GM18502 (cell line): ENCODE measurements at regions not wholly inside any gene's neighbourhood (a gene's known extent, or its start where the extent isn't known, plus 50 kb on each side); places are given as distances from the start of the nearest gene placed in this dataset.

Experiments used
- ATAC-seq: cut with Tn5 transposase; IDR thresholded peaks from one replicate; pipeline ENCODE4 v1.9.1; 2021; ENCODE audit warnings: mild to moderate bottlenecking; ENCODE audit not compliant: unreplicated experiment, poor library complexity

DNA sequence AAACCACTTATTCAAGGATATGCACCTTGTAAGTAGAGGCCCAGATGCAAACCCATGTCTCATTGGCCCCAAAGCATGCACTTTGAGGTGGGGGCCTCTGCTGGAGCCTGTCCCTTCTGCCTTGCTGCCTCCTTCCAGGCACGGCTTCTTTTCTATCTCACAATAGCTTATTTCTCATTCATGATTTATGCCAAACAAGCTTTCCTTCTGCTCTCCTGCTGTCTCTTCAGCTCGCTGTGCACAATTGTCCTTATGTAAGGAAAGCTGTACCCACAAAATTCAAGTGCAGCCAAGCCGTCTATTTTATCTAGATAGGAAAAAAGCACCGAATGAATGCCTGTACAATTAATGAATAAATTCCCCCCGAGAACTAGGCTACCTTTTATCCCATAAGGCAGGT is 124.8 kb upstream of the PACRGL start:
- no peak for ATAC-seq

GRCh38 chr4:20576861-20577260 is 123.4 kb upstream of the PACRGL start:
- no peak for ATAC-seq

GRCh38 chr4:20577702-20578101 is 122.6 kb upstream of the PACRGL start:
- no peak for ATAC-seq

- ATAC-seq = no peak
These were observed 119.4 kb upstream of the PACRGL start for GRCh38 chr4:20580907-20581306.

- no peak for ATAC-seq
These were observed 110.8 kb upstream of the PACRGL start for GRCh38 chr4:20589436-20589835.

- ATAC-seq = no peak
These were observed 109.4 kb upstream of the PACRGL start for GRCh38 chr4:20590849-20591248.

DNA sequence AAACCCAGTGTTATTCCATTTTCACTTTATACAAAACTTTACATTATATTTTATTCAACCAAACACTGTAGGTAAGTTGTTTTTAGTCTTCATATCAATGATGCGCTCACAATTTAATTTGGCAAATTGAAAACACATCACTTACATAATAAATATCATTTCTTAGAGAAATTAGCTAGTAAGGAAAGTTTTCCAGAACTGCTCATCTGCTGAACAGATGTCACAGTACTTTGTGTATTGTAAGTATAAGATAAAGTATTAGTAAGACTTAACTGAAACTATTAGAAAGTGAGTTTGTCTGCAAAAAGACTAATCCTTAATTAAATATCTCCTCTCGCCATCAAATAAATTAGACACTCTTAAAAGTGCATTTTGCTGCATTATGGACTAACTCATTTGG is 108.7 kb upstream of the PACRGL start:
- no peak for ATAC-seq

DNA sequence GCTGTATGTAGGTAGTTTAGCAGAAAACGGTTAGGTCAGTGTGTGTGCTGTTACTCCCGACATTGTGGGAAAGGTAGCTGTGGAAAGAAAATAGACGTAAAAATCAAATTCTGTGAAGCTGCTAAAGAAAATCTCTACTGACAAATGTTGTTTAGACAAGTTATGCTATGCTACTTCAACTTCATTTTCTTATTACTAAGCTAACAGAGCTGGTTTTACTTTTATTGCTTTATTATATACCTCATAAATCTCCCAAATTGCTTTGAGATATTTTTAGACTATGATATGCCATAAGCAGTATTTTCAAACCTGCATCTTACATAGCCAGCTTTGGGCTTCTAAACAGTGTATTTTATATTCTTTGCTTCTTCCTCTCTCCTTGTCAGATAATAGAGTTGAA is 108.2 kb upstream of the PACRGL start:
- ATAC-seq = no peak

DNA sequence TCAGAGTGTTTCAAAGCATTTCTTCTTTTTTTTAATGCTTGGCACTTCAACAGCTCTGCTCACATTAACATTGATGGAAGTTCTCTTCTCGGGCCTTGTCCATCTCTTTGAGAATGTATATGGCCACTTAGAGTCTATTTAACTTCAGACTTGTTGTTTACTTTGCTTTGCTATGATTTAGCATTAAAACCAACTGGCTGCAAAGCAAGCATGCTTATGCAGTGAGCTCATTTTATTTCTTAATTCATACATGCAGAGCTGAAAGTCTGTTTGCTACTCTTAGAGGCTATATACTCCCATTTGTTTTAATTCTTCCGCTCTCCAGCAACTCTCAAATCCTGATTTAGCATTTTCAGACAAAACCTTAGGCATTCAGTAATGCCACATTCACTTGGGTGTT is 107.6 kb upstream of the PACRGL start:
- ATAC-seq = no peak

DNA sequence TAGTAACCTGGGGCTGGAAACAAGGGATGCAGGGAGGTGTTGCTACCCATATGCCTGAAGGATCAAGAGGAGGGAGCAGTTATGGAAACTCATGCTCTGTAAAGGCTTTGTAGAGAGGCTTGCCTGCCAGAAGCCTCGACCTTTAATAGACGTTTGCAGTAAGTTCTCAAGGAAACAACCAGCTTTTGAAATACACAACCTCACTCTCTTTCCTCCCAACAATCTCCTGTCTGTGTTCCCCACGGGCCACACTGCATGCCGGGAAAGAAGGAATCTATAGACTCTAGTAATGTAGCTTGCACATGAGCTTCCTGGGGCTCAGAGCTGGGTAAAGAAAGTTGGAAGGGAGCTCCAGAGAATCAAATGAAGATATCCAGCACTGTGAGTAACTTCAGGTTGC is 101.6 kb upstream of the PACRGL start:
- ATAC-seq = no peak

DNA sequence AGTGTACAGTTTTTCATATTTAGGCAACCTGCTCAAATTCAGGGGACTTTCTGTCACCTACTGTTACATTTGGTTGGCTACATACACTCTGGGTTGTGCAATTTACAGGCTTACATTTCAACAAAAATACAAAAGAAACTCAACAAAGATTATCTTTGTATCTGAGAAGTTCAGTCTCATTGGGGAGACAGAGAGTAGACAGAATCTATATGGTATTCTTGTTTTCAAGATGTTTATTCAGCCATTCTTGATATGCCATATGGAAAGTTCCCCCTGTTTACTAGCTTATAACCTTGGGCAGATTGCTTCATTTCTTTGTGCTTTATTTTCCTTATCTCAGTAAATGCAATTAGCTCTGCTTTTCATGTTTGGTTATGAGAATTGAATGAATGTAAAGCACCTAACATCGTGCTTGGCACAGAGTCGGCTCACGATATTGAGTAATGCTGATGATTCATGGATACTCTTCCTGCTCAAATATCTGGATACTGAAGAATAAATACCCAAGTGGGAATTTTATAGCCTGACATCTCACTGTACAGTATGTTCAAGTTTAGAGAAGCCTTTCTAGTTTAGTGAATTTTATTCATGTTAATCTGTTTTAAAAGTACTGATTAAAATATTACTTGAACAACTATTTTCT is 96.5 kb upstream of the PACRGL start:
- ATAC-seq = no peak

- no peak for ATAC-seq
These were observed 87.9 kb upstream of the PACRGL start for GRCh38 chr4:20612313-20612712.

DNA sequence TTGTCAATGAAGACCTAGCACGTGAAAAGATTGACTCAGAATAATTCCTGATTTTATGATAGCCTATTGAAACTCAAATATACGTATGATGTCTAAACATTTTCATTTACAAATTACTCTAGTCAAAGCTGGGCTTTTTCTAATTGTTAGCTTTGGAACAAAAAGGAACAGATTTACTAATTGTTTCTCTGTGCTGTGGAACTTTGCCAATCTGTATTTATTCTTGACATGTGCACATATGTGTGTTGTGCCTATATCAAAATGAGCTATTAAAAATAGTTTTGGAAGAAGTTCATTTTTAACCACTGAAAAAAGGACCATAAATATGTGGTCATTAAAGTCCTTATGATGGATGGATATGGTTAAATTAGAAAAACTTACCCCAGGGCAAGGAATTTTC is 85.4 kb upstream of the PACRGL start:
- ATAC-seq = no peak

GRCh38 chr4:20615486-20616260 is 84.6 kb upstream of the PACRGL start:
- no peak for ATAC-seq

GRCh38 chr4:20616313-20616712 is 83.9 kb upstream of the PACRGL start:
- no peak for ATAC-seq

DNA sequence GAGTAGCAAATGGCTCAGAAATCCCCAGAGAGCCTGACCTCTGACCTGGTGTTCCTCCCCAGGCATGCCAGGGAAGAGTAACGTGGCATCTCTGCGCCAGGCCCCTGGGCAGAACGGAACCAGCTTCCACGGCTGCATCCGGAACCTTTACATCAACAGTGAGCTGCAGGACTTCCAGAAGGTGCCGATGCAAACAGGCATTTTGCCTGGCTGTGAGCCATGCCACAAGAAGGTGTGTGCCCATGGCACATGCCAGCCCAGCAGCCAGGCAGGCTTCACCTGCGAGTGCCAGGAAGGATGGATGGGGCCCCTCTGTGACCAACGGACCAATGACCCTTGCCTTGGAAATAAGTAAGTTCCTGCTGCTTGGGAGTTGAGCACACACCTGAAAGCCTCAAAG is 83.4 kb upstream of the PACRGL start:
- ATAC-seq = no peak

DNA sequence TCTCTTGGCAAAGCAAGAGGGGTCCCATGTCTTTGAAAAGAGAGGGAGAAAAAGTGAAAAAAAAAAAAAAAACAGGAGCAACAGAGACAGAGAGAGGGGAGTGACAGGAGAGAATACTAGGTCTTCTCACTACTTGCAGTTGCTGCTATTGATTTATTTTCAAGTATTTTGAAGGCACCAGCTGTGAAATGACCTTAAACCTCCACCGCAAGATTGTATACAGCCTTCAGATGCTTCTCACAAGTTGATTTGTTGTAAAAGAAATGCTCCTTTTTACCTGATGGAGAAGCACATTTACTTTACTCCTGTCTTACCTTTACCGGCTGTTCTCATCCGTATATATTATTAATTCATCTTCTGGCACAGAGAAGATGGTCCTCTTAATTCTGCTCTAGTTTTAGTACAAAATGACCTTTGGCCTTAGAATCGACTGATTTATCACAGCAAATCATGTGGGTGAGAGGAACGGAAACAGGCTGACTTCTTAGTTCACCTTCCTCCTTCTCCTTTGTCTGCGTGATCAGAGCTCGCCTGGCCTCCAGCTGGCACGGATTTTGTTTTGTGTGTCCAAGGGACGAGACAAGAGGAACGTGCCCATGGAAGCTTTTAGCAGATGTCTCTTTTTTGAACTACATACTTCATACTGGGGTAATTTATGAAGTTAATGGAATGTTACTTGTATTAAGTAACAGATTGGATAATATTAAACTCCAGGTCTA is 82.4 kb upstream of the PACRGL start:
- no peak for ATAC-seq

- ATAC-seq = no peak
These were observed 81.5 kb upstream of the PACRGL start for GRCh38 chr4:20618731-20619130.

- ATAC-seq = no peak
These were observed 78.8 kb upstream of the PACRGL start for GRCh38 chr4:20621476-20621875.

DNA sequence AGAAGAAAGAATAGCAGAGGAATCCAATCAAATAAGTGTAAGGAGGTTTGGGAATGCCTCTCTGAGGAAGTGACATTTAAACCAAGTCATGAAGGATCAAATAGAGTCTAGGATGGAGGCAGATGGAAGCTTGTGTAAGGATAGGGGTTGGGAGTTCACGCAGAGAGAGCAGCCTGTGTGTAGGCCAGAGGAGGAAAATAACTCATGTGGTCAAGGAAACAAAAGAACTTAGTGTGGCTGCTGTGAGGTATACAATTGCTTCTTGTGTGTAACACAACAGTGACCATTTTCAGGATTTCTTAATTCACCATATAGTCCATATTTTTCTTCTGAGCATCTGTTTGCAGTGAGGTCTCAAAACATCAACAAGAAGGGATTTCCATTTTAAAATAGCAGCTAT is 77.6 kb upstream of the PACRGL start:
- no peak for ATAC-seq

GRCh38 chr4:20623939-20624338 is 76.3 kb upstream of the PACRGL start:
- no peak for ATAC-seq
